WTC11 (cell line): ENCODE measurements at regions not wholly inside any gene's neighbourhood (a gene's known extent, or its start where the extent isn't known, plus 50 kb on each side); places are given as distances from the start of the nearest gene placed in this dataset.

Experiments used
- ATAC-seq: fragments of 200-7000 bp; cut with Tn5 transposase; 2 replicates; pipeline ENCODE4 v1.10.0; 2021; ENCODE audit warnings: mild to moderate bottlenecking, moderate library complexity
- CTCF ChIA-PET: fragments of 300-600 bp; sonication (Branson Sonifier 250); formaldehyde crosslinking; loops from one replicate; lab custom pipeline; 2021; ENCODE audit warnings: antibody characterized with exemption; lab: Charles Lee
- POLR2A ChIA-PET: fragments of 350-600 bp; sonication (Branson Sonifier 250); formaldehyde crosslinking; loops from one replicate; lab custom pipeline; 2021; ENCODE audit warnings: antibody characterized with exemption; lab: Charles Lee
- DNase-seq: peaks from one replicate; pipeline ENCODE4 v3.0.0; 2021; ENCODE audit warnings: low spot score
- H3K27ac Mint-ChIP-seq: 2 replicates; pipeline ENCODE4 v1.8.0; 2021; ENCODE audit warnings: mixed read lengths
- H3K27me3 Mint-ChIP-seq: 2 replicates; pipeline ENCODE4 v1.8.0; 2021; ENCODE audit warnings: low read depth, mild to moderate bottlenecking, moderate library complexity, mixed read lengths
- H3K36me3 Mint-ChIP-seq: 2 replicates; pipeline ENCODE4 v1.8.0; 2021; ENCODE audit warnings: mixed read lengths
- H3K4me1 Mint-ChIP-seq: 2 replicates; pipeline ENCODE4 v1.8.0; 2022; ENCODE audit warnings: mixed read lengths
- H3K4me3 Mint-ChIP-seq: 2 replicates; pipeline ENCODE4 v1.8.0; 2021; ENCODE audit warnings: mild to moderate bottlenecking, moderate library complexity, mixed read lengths
- H3K9me3 Mint-ChIP-seq: 2 replicates; pipeline ENCODE4 v1.8.0; 2021; ENCODE audit warnings: mixed read lengths
- ATF3 ChIP-seq: sonication (generic); formaldehyde crosslinking; conservative IDR thresholded peaks from 2 replicates; pipeline ENCODE4 v1.8.1; 2022; ENCODE audit warnings: mild to moderate bottlenecking, missing genetic modification reagents
- CBFB ChIP-seq: sonication (generic); formaldehyde crosslinking; IDR thresholded peaks from 2 replicates; pipeline ENCODE4 v1.8.1; 2022; ENCODE audit warnings: mild to moderate bottlenecking, low read depth, missing genetic modification reagents
- CREB1 ChIP-seq: sonication (generic); formaldehyde crosslinking; IDR thresholded peaks from 2 replicates; pipeline ENCODE4 v1.8.0; 2023; ENCODE audit warnings: mild to moderate bottlenecking, missing genetic modification reagents
- E2F1 ChIP-seq: sonication (generic); formaldehyde crosslinking; IDR thresholded peaks from 2 replicates; pipeline ENCODE4 v1.8.0; 2022; ENCODE audit warnings: mild to moderate bottlenecking, missing genetic modification reagents
- E2F4 ChIP-seq: sonication (generic); formaldehyde crosslinking; IDR thresholded peaks from 2 replicates; pipeline ENCODE4 v1.8.1; 2022; ENCODE audit warnings: low read depth, mild to moderate bottlenecking, moderate library complexity, missing genetic modification reagents, borderline replicate concordance
- ESRRA ChIP-seq: sonication (generic); formaldehyde crosslinking; IDR thresholded peaks from 2 replicates; pipeline ENCODE4 v1.8.1; 2022; ENCODE audit warnings: mild to moderate bottlenecking, missing genetic modification reagents, borderline replicate concordance
- FOXJ3 ChIP-seq: sonication (generic); formaldehyde crosslinking; IDR thresholded peaks from 2 replicates; pipeline ENCODE4 v1.9.0; 2021; ENCODE audit warnings: missing genetic modification reagents, mild to moderate bottlenecking, borderline replicate concordance
- GABPB1 ChIP-seq: sonication (generic); formaldehyde crosslinking; IDR thresholded peaks from 2 replicates; pipeline ENCODE4 v1.8.1; 2023; ENCODE audit warnings: mild to moderate bottlenecking, missing genetic modification reagents
- HMGA2 ChIP-seq: fragments of 250-450 bp; sonication (Bioruptor Pico); IDR thresholded peaks from 2 replicates; pipeline ENCODE4 v1.4.0; 2021; ENCODE audit warnings: mild to moderate bottlenecking, moderate library complexity
- IRF1 ChIP-seq: sonication (generic); formaldehyde crosslinking; IDR thresholded peaks from 2 replicates; pipeline ENCODE4 v1.8.0; 2023; ENCODE audit warnings: missing genetic modification reagents
- KAT7 ChIP-seq: sonication (generic); formaldehyde crosslinking; IDR thresholded peaks from 2 replicates; pipeline ENCODE4 v1.8.1; 2023; ENCODE audit warnings: missing genetic modification reagents, mild to moderate bottlenecking, borderline replicate concordance
- MXD4 ChIP-seq: fragments of 250-450 bp; sonication (Bioruptor Pico); IDR thresholded peaks from 2 replicates; pipeline ENCODE4 v1.8.0; 2021; ENCODE audit warnings: mild to moderate bottlenecking, moderate library complexity, borderline replicate concordance
- MYBL2 ChIP-seq: sonication (generic); formaldehyde crosslinking; IDR thresholded peaks from 2 replicates; pipeline ENCODE4 v1.8.1; 2023; ENCODE audit warnings: mild to moderate bottlenecking, moderate library complexity, missing genetic modification reagents
- NR2C2 ChIP-seq: sonication (generic); formaldehyde crosslinking; IDR thresholded peaks from 2 replicates; pipeline ENCODE4 v1.8.0; 2022; ENCODE audit warnings: mild to moderate bottlenecking, missing genetic modification reagents
- SMAD4 ChIP-seq: sonication (generic); formaldehyde crosslinking; IDR thresholded peaks from 2 replicates; pipeline ENCODE4 v1.8.0; 2022; ENCODE audit warnings: mild to moderate bottlenecking, missing genetic modification reagents
- USF1 ChIP-seq: sonication (generic); formaldehyde crosslinking; IDR thresholded peaks from 2 replicates; pipeline ENCODE4 v1.8.0; 2022; ENCODE audit warnings: mild to moderate bottlenecking, missing genetic modification reagents
- ZBTB21 ChIP-seq: sonication (generic); formaldehyde crosslinking; IDR thresholded peaks from 2 replicates; pipeline ENCODE4 v1.8.1; 2023; ENCODE audit warnings: mild to moderate bottlenecking, missing genetic modification reagents, borderline replicate concordance
- ZMAT4 ChIP-seq: fragments of 250-450 bp; sonication (Bioruptor Pico); IDR thresholded peaks from 2 replicates; pipeline ENCODE4 v1.9.0; 2021; ENCODE audit warnings: mild to moderate bottlenecking
- ZNF121 ChIP-seq: sonication (generic); formaldehyde crosslinking; IDR thresholded peaks from 2 replicates; pipeline ENCODE4 v1.8.0; 2023; ENCODE audit warnings: missing genetic modification reagents
- ZNF263 ChIP-seq: sonication (generic); formaldehyde crosslinking; IDR thresholded peaks from 2 replicates; pipeline ENCODE4 v1.8.1; 2022; ENCODE audit warnings: low read depth, mild to moderate bottlenecking, moderate library complexity, missing genetic modification reagents
- ZNF423 ChIP-seq: fragments of 250-450 bp; sonication (Bioruptor Pico); IDR thresholded peaks from 2 replicates; pipeline ENCODE4 v2.1.2; 2022; ENCODE audit warnings: mild to moderate bottlenecking, moderate library complexity

GRCh38 chr3:8254489-8254888 lies 247.1 kb upstream of the LMCD1 start:
- Mint-ChIP-seq H3K27me3 (no peaks in the 10 kb centered on the region), H3K4me1 (peaks cover 7% of the 10 kb centered on the region), H3K9me3 (peaks cover 22% of the 10 kb centered on the region), H3K36me3 (peaks cover 2% of the 10 kb centered on the region), H3K27ac (no peak overlapping the region), H3K4me3 (no peak overlapping the region)
- ChIA-PET POLR2A (no interaction called here), CTCF (interaction anchor here (1.3 to 6.2 kb wide), 3 partner anchors 15 to 163 kb away, joined by 5 to 36 read pairs (median 5); no protein-coding TSS in a partner anchor)
- DNase-seq = no peak
- no peak for ATAC-seq
- TF ChIP-seq E2F4 (no peak), CREB1 (CRISPR knock-in tag) (no peak), ESRRA (no peak), SMAD4 (CRISPR knock-in tag) (no peak), MXD4 (CRISPR knock-in tag) (no peak), CBFB (CRISPR knock-in tag) (no peak), GABPB1 (CRISPR knock-in tag) (no peak), ZBTB21 (CRISPR knock-in tag) (no peak), ZNF263 (CRISPR knock-in tag) (no peak), ZNF423 (CRISPR knock-in tag) (no peak), KAT7 (CRISPR knock-in tag) (no peak), FOXJ3 (CRISPR knock-in tag) (no peak), ZMAT4 (CRISPR knock-in tag) (no peak), ZNF121 (CRISPR knock-in tag) (no peak)

GRCh38 chr3:8255725-8256124 lies 245.9 kb upstream of the LMCD1 start:
- peaks cover 7% of the 10 kb centered on the region for H3K4me1 Mint-ChIP-seq
- peaks cover 22% of the 10 kb centered on the region for H3K9me3 Mint-ChIP-seq
- ChIA-PET POLR2A (no interaction called here), CTCF (interaction anchor here (0.7 to 6.2 kb wide), 2 partner anchors 16 to 23 kb away, joined by 4 to 36 read pairs; no protein-coding TSS in a partner anchor)
- no peaks in the 10 kb centered on the region for H3K27me3 Mint-ChIP-seq
- no peak overlapping the region for H3K4me3 Mint-ChIP-seq
- TF ChIP-seq E2F1 (CRISPR knock-in tag) = no peak
- no peak for TF ChIP-seq MYBL2 (CRISPR knock-in tag)
- no peak for TF ChIP-seq HMGA2 (CRISPR knock-in tag)
- no peak for TF ChIP-seq IRF1 (CRISPR knock-in tag)
- DNase-seq (no peak), ATAC-seq (no peak)
- peaks cover 11% of the 10 kb centered on the region for H3K36me3 Mint-ChIP-seq
- H3K27ac Mint-ChIP-seq = no peak overlapping the region

- ChIA-PET POLR2A (no interaction called here), CTCF (interaction anchor here (0.7 to 6.2 kb wide), 2 partner anchors 17 to 22 kb away, joined by 4 to 36 read pairs; no protein-coding TSS in a partner anchor)
- no peaks in the 10 kb centered on the region for H3K27me3 Mint-ChIP-seq
- no peak for DNase-seq
- no peak for ATAC-seq
- peaks cover 21% of the 10 kb centered on the region for H3K9me3 Mint-ChIP-seq
- TF ChIP-seq USF1 (no peak), E2F1 (CRISPR knock-in tag) (no peak), ATF3 (no peak), NR2C2 (CRISPR knock-in tag) (no peak)
- H3K4me1 Mint-ChIP-seq = peaks cover 7% of the 10 kb centered on the region
- H3K4me3 Mint-ChIP-seq = no peak overlapping the region
- H3K27ac Mint-ChIP-seq = no peak overlapping the region
- H3K36me3 Mint-ChIP-seq = peaks cover 17% of the 10 kb centered on the region
Observed at GRCh38 chr3:8256441-8257071, 245.1 kb upstream of the LMCD1 start.
